HG02623 (cell line): ENCODE measurements at regions not wholly inside any gene's neighbourhood (a gene's known extent, or its start where the extent isn't known, plus 50 kb on each side); places are given as distances from the start of the nearest gene placed in this dataset.
"Not testable (repeated sequence)": the region's sequence is repeated elsewhere in the genome, so short reads cannot be mapped to it uniquely, and the experiment has no call there.

Source experiments
- ATAC-seq: cut with Tn5 transposase; IDR thresholded peaks from one replicate; pipeline ENCODE4 v1.9.1; 2021; ENCODE audit warnings: moderate library complexity; ENCODE audit not compliant: unreplicated experiment

DNA sequence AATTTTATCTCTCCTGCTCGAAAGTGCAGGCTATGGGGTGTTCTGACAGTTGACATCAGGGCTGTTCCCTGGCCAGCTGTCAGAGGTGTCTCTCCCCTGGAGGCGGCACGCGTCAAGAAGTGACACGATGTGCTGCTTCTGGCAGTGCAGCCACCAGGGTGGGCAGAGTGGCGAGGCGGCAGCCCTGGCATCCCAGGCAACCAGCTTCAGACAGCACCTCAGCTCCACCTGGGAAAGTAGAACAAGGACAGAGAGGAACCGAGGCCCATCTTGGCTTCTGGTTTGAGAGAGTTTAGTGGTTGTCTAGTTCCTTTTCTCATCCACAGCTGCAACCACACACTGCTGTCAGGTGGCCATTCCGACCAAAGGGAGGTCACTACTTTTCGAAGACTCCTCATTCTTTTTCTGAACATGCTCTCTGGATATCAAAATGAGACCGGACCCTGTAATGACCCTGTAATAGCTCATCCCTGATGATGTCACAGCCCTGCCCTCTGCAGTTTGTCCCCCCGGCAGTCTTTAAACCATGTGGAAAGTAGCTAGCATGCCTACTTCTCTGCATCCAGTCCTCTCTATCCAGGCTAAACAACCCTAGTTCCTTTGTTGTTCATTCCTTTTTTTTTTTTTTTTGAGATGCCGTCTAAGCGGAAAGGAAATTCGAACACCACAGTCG, 381.0 kb upstream of the NRP1 start:
- no peak for ATAC-seq

DNA sequence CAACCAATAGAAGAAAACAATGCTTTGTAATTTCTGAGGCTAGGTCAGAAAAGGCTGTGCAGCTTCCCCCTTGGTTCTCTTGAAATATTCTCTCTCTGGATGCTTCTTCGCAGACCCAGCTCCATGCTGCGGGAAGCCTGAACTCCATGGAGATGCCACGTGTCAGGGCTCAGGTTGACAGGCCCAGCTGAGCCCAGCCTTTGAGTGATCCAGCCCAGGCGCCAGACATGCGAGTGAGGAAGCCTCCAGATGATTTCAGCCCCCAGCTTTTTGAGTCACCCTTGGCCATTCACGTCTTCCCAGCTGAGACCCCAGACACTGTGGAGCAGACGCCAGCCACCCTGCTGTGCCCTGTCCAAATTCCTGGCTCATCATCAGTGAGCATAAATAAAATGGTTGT, 378.4 kb upstream of the NRP1 start:
- ATAC-seq, result no peak

DNA sequence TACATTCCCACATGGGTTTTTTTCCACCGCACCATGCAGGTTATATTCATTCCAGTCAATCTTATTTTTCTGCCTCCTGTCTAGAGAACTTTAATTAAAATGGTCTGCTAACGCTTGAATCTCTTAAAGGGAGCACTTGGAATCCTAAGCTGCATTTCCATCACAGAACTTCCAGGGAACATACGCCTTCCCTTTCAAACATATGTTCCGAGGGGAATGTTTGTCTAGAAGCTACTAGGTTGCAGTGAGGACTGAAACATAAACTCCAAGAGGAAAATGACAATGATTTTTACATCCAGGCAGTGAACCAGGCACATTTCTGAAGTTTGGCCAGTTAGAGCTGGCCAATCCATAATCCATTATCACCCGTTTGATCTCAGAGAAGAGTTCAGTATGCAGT, 375.5 kb upstream of the NRP1 start:
- ATAC-seq, result no peak

DNA sequence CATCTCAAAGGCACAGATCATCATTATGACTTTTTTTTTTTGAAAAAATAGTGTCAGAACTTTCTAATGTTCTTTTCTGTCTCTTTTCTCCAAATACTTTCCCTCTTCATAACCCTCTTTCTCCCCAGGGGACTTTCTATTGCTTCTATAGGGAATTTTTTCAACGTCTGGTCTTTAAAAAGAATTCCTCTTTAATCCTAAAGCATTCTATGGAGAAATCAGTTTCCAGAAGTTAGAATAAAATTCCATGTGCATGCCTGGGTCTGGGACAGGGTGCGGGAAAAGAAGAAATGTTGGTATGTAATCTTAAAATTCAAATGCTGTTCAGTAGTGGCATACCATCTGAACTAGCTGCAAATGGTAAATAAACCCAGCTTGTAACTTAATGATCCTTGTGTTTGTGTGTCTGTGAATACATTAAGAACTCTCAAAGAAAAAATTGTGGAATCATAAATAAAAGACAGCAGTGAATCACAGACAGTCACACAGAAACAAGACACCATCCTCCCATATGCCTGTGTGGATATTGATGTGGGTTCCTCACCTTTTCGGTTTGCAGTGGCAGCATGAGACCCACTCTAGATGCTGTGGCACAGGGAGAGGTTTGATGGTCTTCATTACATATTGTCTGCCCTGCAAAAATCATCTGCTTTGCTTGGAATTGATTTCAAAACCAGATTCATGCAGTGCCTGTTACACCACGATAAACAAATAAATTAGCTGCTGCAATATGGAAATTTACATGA, 374.7 kb upstream of the NRP1 start:
- no peak for ATAC-seq

DNA sequence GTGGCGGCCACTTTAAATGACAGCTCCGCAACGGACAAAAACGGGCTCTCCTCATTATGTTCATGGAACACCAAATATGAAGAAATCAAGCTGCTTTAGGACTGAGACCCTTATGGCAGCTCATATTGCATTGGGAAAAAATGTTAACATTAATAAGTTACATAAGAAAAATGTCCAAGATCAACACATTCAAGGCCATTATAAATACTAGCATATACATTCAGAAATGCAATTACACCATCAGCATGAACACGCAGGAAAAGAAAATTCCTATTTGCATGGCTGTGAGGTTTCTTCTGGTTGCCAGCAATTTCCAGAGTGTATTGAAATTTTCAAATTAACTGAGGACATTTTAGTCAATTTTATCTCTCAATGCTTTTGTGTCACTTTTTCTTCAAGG, 374.1 kb upstream of the NRP1 start:
- no peak for ATAC-seq

DNA sequence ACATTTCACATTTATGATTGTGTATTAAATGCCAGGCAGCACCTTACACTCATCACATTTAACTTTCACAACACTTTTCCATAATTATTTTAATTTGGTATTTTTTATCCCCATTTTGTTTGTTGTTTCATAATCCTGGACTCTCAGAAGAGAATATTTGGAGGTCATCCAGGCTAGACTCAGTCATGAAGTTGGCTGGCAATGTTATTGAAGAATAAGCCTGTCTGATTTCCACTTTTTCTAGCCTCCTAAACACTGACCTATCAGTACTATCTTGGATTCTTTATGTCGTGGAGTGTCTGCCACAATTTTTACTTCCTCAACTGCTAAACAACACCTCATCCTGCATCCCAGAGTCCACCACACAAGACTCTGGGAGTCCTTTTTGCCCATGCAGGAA, 372.3 kb upstream of the NRP1 start:
- ATAC-seq, result no peak

DNA sequence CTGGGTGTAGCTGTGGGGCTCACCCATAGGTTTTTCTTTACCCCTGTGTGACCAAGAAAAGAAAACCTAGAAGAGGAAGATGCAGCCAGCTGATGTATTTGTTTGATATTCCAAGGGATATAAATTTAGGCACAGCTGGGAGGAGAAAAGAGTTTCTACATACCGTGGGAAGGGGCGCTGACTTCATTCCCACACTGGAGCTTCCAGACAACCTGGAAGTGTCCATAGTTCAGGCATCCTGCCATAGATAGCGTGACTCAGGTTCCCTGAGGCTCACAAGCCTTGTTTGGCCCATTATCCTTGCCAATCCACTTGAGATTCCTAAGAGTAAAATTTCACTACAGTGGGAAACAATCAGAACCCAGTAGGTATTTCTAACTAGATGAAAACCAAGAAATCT, 371.7 kb upstream of the NRP1 start:
- no peak for ATAC-seq

DNA sequence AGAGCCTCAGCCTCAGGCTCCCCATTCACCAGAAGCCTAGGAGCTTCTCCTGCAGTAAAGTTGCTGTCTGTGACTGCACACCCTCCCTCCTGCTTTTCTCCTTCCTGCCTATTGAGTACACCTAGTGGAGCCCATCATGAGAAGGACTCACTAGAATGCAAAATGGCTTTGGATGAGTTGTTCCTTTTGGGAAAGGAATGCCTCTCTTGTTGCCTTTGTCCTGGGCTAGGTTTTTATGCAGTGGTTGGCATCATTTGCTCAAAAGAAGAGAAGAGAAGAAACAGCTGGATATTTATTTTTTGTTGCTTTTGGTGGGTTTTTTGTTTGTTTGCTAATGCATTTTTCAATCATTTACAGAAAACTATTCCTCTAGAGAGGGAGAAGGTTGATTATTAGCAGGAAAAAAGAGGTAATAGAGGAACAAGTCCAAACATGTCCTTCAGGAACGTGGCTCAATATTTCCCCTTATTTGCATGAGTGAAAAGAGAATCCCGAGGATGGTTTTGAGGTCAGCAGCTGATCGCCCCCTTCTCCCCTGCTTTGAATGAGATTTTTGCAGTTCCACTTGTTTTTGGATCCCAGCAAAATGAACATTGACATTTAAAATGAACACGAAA, 369.9 kb upstream of the NRP1 start:
- ATAC-seq, result no peak

DNA sequence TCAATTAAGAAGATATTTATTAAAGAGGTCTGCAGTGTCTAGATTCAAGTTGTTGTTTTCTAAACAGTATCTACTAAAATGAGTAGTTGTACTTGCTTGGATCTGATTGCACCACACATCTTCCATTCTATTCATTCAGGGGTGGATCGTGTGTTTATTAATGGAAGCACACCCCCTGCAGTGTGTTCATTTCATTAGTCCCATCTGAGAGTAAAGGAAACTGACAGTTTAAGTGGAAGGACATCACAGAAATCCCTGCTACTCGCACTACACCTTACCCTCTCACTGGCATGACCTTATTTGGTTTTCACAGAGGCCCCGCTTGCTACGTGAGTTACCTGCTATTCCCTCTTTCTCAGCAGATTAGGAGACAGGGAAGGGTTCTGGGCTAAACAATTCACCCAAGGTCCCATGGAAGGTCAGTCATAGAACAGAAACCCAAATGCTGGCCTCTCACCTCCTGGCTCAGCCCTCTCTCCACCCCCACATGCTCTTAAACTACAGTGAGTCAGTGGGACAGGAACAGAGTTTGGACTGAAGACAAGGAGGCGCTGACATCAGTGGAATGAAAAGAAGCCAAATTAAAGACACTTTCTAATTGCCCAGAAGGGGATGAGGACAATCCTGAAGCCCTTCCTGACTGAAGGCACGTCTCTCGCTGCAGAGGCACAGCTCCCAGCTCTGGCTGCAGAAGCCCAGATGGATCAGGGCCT, 369.2 kb upstream of the NRP1 start:
- ATAC-seq, result no peak

DNA sequence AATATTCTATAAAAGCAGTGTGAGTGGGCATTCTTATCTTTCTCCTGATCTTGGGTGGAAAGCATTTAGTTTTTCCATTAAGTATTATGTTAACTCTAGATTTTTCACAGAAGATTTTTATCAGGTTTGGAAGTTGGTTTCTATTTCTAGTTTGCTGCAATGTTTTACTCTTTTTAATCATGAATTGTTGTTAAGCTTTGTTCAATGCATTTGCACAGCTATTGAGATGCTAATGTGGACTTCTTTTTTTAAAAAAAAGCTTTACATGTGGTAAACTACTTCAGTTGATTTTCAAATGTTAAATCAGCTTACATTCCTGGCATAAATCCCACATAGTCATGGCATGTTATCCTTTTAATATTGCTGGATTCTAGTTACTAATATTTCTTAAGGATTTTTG, 363.6 kb upstream of the NRP1 start:
- no peak for ATAC-seq

DNA sequence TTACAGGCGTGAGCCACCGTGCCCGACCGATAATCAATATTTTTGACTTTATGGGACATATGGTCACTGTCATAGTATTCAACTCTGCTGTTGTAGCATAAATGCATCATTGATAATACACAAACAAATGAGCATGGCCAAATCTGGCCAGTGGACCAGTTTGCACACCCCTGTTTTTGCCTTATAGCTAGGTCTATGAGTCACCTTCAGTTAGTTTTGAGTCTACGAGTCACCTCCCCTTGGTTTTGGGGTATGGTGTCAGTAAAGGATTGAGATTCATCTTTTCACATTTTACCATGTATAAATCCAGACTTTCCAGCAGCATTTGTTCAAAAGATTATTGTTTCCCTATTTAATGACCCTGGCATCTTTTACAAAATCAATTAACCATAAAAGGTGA, 362.5 kb upstream of the NRP1 start:
- ATAC-seq, result no peak

DNA sequence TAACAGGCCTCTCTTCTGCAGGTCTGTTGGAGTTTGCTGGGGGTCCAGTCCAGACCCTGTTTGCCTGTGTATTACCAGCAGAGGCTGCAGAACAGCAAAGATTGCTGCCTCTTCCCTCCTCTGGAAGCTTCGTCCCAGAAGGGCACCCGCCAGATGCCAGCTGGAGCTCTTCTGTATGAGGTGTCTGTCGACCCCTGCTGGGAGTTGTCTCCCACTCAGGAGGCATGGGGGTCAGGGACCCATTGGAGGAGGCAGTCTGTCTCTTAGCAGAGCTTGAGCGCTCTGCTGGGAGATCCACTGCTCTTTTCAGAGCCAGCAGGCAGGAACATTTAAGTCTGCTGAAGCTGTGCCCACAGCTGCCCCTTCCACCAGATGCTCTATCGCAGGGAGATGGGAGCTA, 361.1 kb upstream of the NRP1 start:
- ATAC-seq, result no peak

DNA sequence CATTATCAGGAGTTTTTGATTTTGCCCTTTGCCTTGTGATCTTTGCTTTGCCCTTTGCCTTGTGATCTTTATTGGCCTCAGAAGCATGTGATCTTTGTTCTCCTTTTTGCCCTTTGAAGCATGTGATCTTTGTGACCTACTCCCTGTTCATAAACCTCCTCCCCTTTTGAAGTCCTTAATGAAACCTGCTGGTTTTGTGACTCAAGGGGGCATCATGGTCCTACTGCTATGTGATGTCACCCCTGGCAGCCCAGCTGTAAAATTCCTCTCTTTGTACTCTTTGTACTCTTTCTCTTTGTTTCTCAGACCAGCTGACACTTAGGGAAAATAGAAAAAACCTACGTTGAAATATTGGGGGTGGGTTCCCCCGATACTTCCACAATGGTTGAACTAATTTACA, 356.1 kb upstream of the NRP1 start:
- not testable (repeated sequence) for ATAC-seq

DNA sequence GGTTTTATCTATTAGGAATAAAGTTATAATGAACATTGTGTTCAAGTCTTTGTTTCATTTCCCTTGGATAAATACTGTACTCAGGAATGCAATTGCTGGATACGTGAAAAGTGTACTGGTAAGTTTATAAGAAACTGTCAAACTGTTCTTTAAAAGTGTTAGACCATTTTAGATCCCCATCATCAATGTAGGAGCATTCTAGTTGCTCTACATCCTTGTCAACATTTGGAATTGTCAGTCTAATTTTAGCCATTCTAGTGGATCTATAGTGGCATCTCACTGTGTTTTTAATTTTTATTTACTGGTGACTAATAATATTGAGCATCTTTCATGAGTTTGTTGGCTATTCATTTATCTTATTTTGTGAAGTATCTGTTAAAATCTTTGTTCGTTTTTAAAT, 354.0 kb upstream of the NRP1 start:
- ATAC-seq, result no peak

DNA sequence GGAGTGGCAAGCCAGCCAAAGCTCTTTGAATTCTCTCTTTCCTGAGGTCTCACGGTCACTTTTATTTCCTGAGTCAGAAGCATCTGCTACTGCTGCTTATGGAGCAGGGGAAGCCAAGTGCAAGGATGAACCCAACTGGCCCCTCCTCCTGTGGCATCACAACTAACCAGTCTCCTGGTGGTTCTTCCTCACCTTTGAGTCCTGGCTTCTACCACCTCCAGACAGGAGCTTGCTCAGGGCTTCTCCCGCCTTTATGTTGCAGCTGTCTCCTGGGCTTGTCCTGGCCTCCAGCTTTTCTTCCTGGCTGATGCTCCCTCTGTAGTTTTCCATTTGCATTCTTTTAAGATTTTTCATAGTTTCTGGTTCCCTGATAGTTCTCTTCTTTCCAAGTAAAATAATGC, 349.7 kb upstream of the NRP1 start:
- no peak for ATAC-seq

DNA sequence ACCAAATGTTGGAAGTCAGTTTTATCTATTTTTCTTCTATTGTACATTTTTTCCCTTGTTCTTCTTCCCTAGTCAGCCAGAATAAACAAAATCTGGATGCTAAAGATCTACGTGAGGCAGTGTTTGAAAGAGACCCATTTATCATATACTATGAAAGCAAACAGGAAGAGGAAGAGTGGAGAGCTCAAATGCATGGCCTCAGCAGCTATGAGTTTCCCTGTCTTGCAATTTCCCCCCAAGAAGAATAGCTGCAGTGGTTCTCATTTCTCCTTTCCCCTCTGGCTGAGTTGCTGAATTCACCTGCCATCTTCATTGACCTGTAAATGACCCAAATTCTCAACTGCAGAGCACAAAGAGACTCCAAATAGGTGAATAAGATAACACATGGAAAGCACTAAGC, 347.1 kb upstream of the NRP1 start:
- no peak for ATAC-seq

DNA sequence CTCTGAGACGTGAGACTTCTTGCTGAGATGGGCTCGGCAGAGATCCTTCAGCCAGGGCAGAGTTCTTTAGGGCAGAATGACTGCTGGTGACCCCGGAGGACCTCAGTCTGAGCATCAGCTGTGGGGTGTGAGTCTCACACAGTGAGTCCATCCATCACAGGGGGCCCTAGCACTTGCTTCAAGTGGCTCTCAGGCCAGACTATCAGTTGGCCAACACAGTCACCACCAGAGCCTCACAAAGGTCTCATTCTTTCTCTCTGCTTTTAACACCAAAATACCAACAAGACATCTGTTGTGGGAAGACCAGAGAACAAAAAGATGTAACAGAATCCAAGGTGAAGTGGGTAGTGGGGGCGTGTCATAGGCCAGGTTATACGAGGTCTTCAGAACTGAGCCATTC, 345.6 kb upstream of the NRP1 start:
- no peak for ATAC-seq

DNA sequence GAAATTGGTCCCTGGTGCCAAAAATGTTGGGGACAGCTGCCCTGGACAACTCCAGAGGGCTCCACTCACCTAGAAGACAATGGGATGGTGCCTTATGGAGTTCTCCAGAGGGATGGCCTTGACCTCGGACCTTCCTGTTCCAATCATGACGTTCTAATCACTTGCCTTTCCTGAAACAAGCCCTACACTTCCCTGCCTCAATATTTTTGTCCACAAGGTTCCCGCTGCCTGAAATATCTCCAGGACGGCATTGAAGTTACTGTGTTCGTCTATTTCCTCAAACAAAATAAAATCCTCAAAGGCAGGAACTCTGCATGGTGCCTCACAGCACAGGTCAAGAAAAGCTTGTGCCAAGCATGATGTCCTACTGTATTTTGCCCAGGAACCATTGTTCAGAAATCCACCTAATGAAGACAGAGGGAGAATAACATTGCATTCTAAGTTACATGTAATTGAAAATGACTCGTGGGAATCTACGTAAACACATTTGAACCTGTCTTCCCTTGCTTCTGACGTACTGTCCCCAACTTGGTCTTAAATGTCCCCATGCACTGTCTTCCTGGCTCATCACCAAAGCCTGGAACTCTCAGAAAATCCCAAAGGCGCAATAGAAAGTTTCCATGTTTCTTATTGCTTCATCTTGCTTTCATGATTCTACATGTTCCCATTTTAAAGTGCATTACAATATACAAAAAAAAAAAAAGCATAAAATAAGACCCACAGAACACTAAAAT, 342.3 kb upstream of the NRP1 start:
- ATAC-seq, result no peak

DNA sequence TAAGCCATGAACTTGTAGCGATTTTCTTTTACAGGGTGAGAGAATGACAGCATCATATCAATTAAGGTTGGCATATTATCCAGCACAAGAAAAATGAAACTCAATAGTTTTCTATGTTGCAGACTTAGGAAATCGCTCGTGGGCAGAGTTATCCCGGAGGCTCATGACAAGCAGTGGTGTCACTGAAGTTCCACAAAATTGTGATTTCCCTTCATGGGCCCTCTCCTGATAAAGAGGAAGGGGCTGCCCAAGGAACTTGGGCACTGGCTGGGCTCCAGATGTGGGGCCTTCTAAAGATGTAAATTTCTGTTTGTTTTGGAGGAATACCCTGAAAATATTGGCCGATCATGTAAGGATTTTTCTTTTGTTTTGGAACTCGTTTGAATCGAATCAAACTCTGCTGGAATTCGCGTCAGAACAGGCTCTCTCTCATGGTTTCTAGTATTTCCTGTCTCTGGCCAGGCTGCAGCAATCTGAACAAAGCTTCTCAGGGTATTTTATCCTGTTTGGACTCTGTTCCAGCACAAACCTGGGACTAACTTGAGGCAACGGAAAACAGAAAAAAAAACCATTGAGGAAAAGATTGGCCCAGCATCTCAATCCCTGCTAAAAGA, 340.6 kb upstream of the NRP1 start:
- no peak for ATAC-seq

DNA sequence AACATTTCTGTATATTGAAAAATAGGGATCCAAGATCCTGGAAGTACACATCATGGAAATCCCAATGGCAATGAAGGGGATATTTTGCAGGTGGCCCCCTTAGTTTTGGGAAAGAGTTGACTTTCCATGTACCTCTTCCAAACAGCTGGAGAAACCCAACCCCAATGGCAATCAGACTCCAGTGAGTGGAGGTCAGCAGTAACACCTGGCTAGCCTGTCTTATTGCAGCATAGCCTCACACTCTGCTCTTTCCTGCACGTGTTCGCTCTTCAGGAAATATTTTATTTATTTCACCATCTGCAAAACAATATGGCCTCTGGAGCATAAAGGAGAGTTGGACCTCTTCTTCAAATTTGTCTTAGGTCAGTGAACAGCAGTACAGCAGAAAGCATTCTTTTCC, 340.0 kb upstream of the NRP1 start:
- ATAC-seq, result no peak
